GM12878 (cell line): ENCODE measurements at regions not wholly inside any gene's neighbourhood (a gene's known extent, or its start where the extent isn't known, plus 50 kb on each side); places are given as distances from the start of the nearest gene placed in this dataset.

ENCODE experiments used
- ATAC-seq: fragments of 200-7000 bp; cut with Tn5 transposase; 3 replicates; pipeline ENCODE4 v1.9.1; 2020; ENCODE audit warnings: mild to moderate bottlenecking, moderate library complexity
- BruUV-seq: library from RNA; stranded (reverse); fragments of 400-500 nt; replicated peaks from 2 replicates; lab custom pipeline; 2021; lab: Mats Ljungman, UMichigan
- CTCF ChIA-PET: fragments of 300-600 bp; sonication (Branson Sonifier 250); formaldehyde crosslinking; extraction: SDS; loops from one replicate; lab custom pipeline; 2021; ENCODE audit warnings: inconsistent platforms; lab: Yijun Ruan, JAX
- POLR2A ChIA-PET: fragments of 350-600 bp; formaldehyde crosslinking; extraction: SDS; loops from one replicate; lab custom pipeline; 2021; ENCODE audit warnings: inconsistent platforms; lab: Charles Lee
- RAD21 ChIA-PET: fragments of 300-600 bp; sonication (Branson Sonifier 250); formaldehyde crosslinking; loops from one replicate; lab custom pipeline; 2023; ENCODE audit warnings: antibody characterized with exemption; ENCODE audit not compliant: unreplicated experiment; lab: Charles Lee
- SMC1A ChIA-PET: fragments of 300-600 bp; sonication (Branson Sonifier 250); formaldehyde crosslinking; loops from one replicate; lab custom pipeline; 2023; ENCODE audit not compliant: unreplicated experiment, uncharacterized antibody; lab: Charles Lee
- DNase-seq: peaks from one replicate; pipeline ENCODE4 v3.0.0-alpha.2; 2011; ENCODE audit warnings: low read depth, low spot score
- FAIRE-seq: peaks from 3 replicates; lab custom pipeline; 2011; peaks lifted over from hg19 to GRCh38; lab: Jason Lieb, UNC
- H2AFZ ChIP-seq: 2 replicates; pipeline ENCODE4 v1.6.0; 2011; ENCODE audit warnings: low read depth, low read length, control low read depth; ENCODE audit not compliant: control insufficient read depth
- H3K27ac ChIP-seq: 2 replicates; pipeline ENCODE4 v1.5.1; 2011; ENCODE audit warnings: control low read depth; ENCODE audit not compliant: control insufficient read depth, insufficient read depth
- H3K27me3 ChIP-seq, 2 experiments: replicated peaks in 1 of 2; 2 replicates each; pipeline versions ENCODE4 v1.6.0 to v1.6.1; 2011; ENCODE audit warnings: low read length in 1 of 2; ENCODE audit not compliant: control insufficient read depth in 2 of 2, insufficient read depth in 2 of 2
- H3K36me3 ChIP-seq, 2 experiments: 2 replicates each; pipeline ENCODE4 v1.5.1; 2011; ENCODE audit warnings: low read length in 1 of 2; ENCODE audit not compliant: control insufficient read depth in 2 of 2, insufficient read depth in 2 of 2
- H3K4me1 ChIP-seq: 2 replicates; pipeline ENCODE4 v1.6.1; 2011; ENCODE audit warnings: mild to moderate bottlenecking, low read length, moderate library complexity, mixed read lengths; ENCODE audit not compliant: control insufficient read depth, insufficient read depth
- H3K4me2 ChIP-seq: 2 replicates; pipeline ENCODE4 v1.6.0; 2011; ENCODE audit warnings: control low read depth; ENCODE audit not compliant: control insufficient read depth, insufficient read depth
- H3K4me3 ChIP-seq: fragments of 200-600 bp; sonication (generic); 2 replicates; pipeline ENCODE4 v1.5.1; 2016
- H3K79me2 ChIP-seq: 2 replicates; pipeline ENCODE4 v1.6.0; 2011; ENCODE audit warnings: low read length; ENCODE audit not compliant: control insufficient read depth, insufficient read depth
- H3K9ac ChIP-seq: 2 replicates; pipeline ENCODE4 v1.8.0; 2011; ENCODE audit warnings: low read length, control low read depth, mixed read lengths; ENCODE audit not compliant: control insufficient read depth, insufficient read depth
- H3K9me3 ChIP-seq: replicated peaks from 3 replicates; pipeline ENCODE4 v1.5.1; 2011; ENCODE audit warnings: mild to moderate bottlenecking, low read length; ENCODE audit not compliant: control insufficient read depth, insufficient read depth
- H4K20me1 ChIP-seq: 2 replicates; pipeline ENCODE4 v1.6.0; 2011; ENCODE audit not compliant: control insufficient read depth, insufficient read depth
- CHD1 ChIP-seq: IDR thresholded peaks from 2 replicates; pipeline ENCODE4 v1.6.1; 2012; ENCODE audit warnings: low read depth, low read length, improper control_type of control experiment
- CHD4 ChIP-seq: fragments of 200-600 bp; sonication (generic); IDR thresholded peaks from 2 replicates; pipeline ENCODE4 v1.6.1; 2016; ENCODE audit warnings: mild to moderate bottlenecking
- CREB1 ChIP-seq: IDR thresholded peaks from 2 replicates; pipeline ENCODE4 v1.6.1; 2012; ENCODE audit warnings: low read depth, mild to moderate bottlenecking, inconsistent platforms
- FOXM1 ChIP-seq: IDR thresholded peaks from 2 replicates; pipeline ENCODE4 v1.6.1; 2012; ENCODE audit warnings: low read depth, mild to moderate bottlenecking, inconsistent platforms, low read length, moderate library complexity
- GABPA ChIP-seq: IDR thresholded peaks from 2 replicates; pipeline ENCODE4 v1.6.1; 2014; ENCODE audit warnings: antibody characterized with exemption, low read depth, mild to moderate bottlenecking, inconsistent platforms
- HCFC1 ChIP-seq: fragments of 150-350 bp; IDR thresholded peaks from 2 replicates; pipeline ENCODE4 v1.6.1; 2014; ENCODE audit warnings: low read length
- HDGF ChIP-seq: fragments of 450-650 bp; IDR thresholded peaks from 2 replicates; pipeline ENCODE4 v1.6.1; 2016; ENCODE audit warnings: antibody characterized with exemption
- MEF2B ChIP-seq: fragments of 450-650 bp; IDR thresholded peaks from 2 replicates; pipeline ENCODE4 v1.6.1; 2018; ENCODE audit warnings: mild to moderate bottlenecking, moderate library complexity; ENCODE audit not compliant: partially characterized antibody, poor library complexity, severe bottlenecking
- MXI1 ChIP-seq: fragments of 150-350 bp; IDR thresholded peaks from 2 replicates; pipeline ENCODE4 v1.6.1; 2011; ENCODE audit warnings: low read depth, mild to moderate bottlenecking, inconsistent platforms, low read length, improper control_type of control experiment
- NFXL1 ChIP-seq: fragments of 450-650 bp; IDR thresholded peaks from 2 replicates; pipeline ENCODE4 v1.6.1; 2017; ENCODE audit warnings: antibody characterized with exemption, mild to moderate bottlenecking, borderline replicate concordance
- NFYA ChIP-seq: IDR thresholded peaks from 2 replicates; pipeline ENCODE4 v1.6.1; 2011; ENCODE audit warnings: low read depth, mild to moderate bottlenecking, low read length, improper control_type of control experiment, borderline replicate concordance
- NR2C2 ChIP-seq: IDR thresholded peaks from 2 replicates; pipeline ENCODE4 v1.6.1; 2011; ENCODE audit warnings: borderline replicate concordance, low read depth; ENCODE audit not compliant: control insufficient read depth, insufficient read length
- PBX3 ChIP-seq: IDR thresholded peaks from 2 replicates; pipeline ENCODE4 v1.6.1; 2011; ENCODE audit warnings: mild to moderate bottlenecking, low read depth, low read length, moderate library complexity; ENCODE audit not compliant: insufficient replicate concordance
- SUZ12 ChIP-seq: fragments of 200-600 bp; sonication (generic); IDR thresholded peaks from one replicate; pipeline ENCODE4 v1.6.1; 2018; ENCODE audit warnings: antibody characterized with exemption, mild to moderate bottlenecking; ENCODE audit not compliant: unreplicated experiment
- TARDBP ChIP-seq: IDR thresholded peaks from 2 replicates; pipeline ENCODE4 v1.6.1; 2016; ENCODE audit warnings: borderline replicate concordance
- ZNF24 ChIP-seq: fragments of 450-650 bp; IDR thresholded peaks from 2 replicates; pipeline ENCODE4 v1.6.1; 2017; ENCODE audit warnings: antibody characterized with exemption, mild to moderate bottlenecking
- ZNF384 ChIP-seq: IDR thresholded peaks from 2 replicates; pipeline ENCODE4 v1.6.1; 2012; ENCODE audit warnings: low read depth, mild to moderate bottlenecking, low read length, improper control_type of control experiment, borderline replicate concordance
- WGBS: methylation state at CpG from one replicate; pipeline ENCODE4 v1.1.6; 2016; ENCODE audit warnings: low lambda C conversion rate; ENCODE audit not compliant: insufficient replicate concordance, insufficient coverage; ENCODE audit errors: missing lambda C conversion rate; 5-methylcytosine and 5-hydroxymethylcytosine counted together
- in situ Hi-C: fragments of 300-500 bp; cut with MboI; formaldehyde crosslinking; loops from 9 replicates; pipeline ENCODE4 v1.14.3; 2018; ENCODE audit warnings: mixed read lengths
- intact Hi-C: fragments of 100-400 bp; cut with micrococcal nuclease; formaldehyde crosslinking; loops from one replicate; pipeline ENCODE4 v1.14.2; 2022; ENCODE audit not compliant: unreplicated experiment
- TF ChIP-seq, protein P1 (sequence below): fragments of 450-650 bp; IDR thresholded peaks from 2 replicates; pipeline ENCODE4 v1.6.1; 2016; ENCODE audit warnings: mild to moderate bottlenecking

DNA sequence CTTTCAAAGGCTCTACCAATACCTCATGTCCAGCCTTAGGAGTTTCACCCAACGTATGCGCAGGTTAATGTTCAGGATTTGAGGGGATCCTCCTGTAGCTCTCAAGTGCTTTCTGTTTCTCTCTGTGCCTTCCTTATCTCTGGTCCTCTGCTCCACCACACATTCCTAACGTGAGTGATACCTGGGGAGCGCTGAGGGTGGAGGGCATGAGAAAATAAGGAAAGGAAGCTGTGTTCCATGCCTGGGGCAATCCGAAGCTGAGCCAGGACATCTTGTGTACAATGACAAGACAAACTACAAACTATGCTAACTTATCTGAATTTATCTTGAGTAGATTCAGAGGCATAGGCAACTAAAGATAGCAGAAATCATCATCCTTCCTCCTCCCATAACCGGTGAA is 136.4 kb downstream of the SST start:
- Histone ChIP-seq H3K4me2 (no peak overlapping the region), H4K20me1 (no peaks in the 10 kb centered on the region), H3K27ac (no peak overlapping the region), H3K79me2 (no peaks in the 10 kb centered on the region), H3K27me3 (no peaks in the 10 kb centered on the region; a peak in 1 of 4 replicates), H3K9me3 (no peaks in the 10 kb centered on the region), H3K36me3 (no peaks in the 10 kb centered on the region), H3K9ac (no peak overlapping the region), H2AFZ (no peak overlapping the region), H3K4me3 (no peak overlapping the region), H3K4me1 (no peaks in the 10 kb centered on the region)
- TF ChIP-seq, protein P1, sequence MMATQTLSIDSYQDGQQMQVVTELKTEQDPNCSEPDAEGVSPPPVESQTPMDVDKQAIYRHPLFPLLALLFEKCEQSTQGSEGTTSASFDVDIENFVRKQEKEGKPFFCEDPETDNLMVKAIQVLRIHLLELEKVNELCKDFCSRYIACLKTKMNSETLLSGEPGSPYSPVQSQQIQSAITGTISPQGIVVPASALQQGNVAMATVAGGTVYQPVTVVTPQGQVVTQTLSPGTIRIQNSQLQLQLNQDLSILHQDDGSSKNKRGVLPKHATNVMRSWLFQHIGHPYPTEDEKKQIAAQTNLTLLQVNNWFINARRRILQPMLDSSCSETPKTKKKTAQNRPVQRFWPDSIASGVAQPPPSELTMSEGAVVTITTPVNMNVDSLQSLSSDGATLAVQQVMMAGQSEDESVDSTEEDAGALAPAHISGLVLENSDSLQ, result no peak
- no peak for TF ChIP-seq NFYA
- no peak for TF ChIP-seq FOXM1
- no peak for TF ChIP-seq HCFC1
- TF ChIP-seq ZNF24, result no peak
- no peak for TF ChIP-seq HDGF
- no peak for TF ChIP-seq CHD4
- TF ChIP-seq MEF2B, result no peak
- ChIA-PET SMC1A (no interaction called here), POLR2A (no interaction called here), RAD21 (no interaction called here), CTCF (interaction anchor here (1.5 kb wide), 1 partner anchor 146 kb away, joined by 5 read pairs; no protein-coding TSS in a partner anchor)
- FAIRE-seq (no peak), DNase-seq (no peak), ATAC-seq (no peak)
- in situ Hi-C loops (no loop called here), intact Hi-C loops (no loop called here)
- 34% methylated on average over 6 of the region's 6 CpGs for WGBS
- no TSS peak for BruUV-seq

DNA sequence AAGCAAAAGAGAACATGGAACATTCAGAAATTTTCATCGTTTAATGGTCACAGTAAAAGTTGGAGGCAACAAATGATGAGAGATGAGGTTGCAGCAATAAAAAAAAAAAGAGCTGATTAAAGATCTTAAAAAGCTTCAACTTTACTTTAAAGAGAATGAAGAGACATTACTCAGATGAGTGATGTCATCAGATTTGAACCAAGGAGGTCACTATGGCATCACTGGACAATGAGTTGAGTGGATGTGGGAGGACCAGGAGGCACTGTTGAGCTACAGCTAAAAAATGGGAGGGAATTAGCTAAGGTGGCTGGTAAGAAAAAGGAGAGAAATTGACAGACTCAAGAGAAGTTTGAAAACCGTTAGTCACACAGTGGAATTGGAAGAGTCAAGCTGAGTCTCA is 138.4 kb downstream of the SST start:
- in situ Hi-C loops, result no loop called here
- RAD21 ChIA-PET, result no interaction called here
- no TSS peak for BruUV-seq
- Histone ChIP-seq H3K4me3 (no peak overlapping the region), H2AFZ (no peak overlapping the region), H3K27ac (no peak overlapping the region), H3K36me3 (no peaks in the 10 kb centered on the region), H3K4me1 (no peaks in the 10 kb centered on the region), H3K4me2 (no peak overlapping the region), H4K20me1 (no peaks in the 10 kb centered on the region), H3K27me3 (no peaks in the 10 kb centered on the region; a peak in 1 of 4 replicates), H3K9me3 (no peaks in the 10 kb centered on the region), H3K79me2 (no peaks in the 10 kb centered on the region), H3K9ac (no peak overlapping the region)
- 8% methylated on average over 2 of the region's 2 CpGs for WGBS
- SMC1A ChIA-PET, result interaction anchor here (0.6 to 0.7 kb wide), 3 partner anchors 77 to 1248 kb away, joined by 3 to 4 read pairs (median 3); no protein-coding TSS in a partner anchor
- intact Hi-C loops, result no loop called here
- ATAC-seq (no peak), FAIRE-seq (no peak), DNase-seq (no peak)
- CTCF ChIA-PET, result no interaction called here
- POLR2A ChIA-PET, result no interaction called here
- no peak for TF ChIP-seq CREB1
- no peak for TF ChIP-seq NFXL1
- no peak for TF ChIP-seq SUZ12
- no peak for TF ChIP-seq ZNF384
- no peak for TF ChIP-seq PBX3
- no peak for TF ChIP-seq NR2C2
- no peak for TF ChIP-seq CHD1
- TF ChIP-seq GABPA, result no peak
- no peak for TF ChIP-seq MXI1
- TF ChIP-seq TARDBP, result no peak
